ENCODE measurements at regions not wholly inside any gene's neighbourhood (a gene's known extent, or its start where the extent isn't known, plus 50 kb on each side); places are given as distances from the start of the nearest gene placed in this dataset.
"Not testable (repeated sequence)": the region's sequence is repeated elsewhere in the genome, so short reads cannot be mapped to it uniquely, and the experiment has no call there.

DNA sequence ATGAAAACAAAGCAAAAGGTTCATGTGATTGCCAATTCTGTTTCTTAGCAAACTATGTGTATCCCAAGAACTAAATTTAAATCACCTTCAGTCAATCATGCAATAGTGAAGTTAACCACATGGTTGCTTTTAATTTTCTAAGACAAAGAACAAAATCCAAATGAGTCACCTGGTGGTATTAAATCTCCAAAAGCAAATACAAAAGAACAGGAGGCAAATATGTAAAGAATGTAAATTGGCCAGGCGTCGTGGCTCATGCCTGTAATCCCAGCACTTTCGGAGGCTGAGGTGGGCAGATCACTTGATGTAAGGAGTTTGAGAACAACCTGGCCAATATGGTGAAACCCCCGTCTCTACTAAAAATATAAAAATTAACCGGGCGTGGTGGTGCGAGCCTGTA is 54.2 kb upstream of the PIK3R4 start:
- DNase-seq = no peak

DNA sequence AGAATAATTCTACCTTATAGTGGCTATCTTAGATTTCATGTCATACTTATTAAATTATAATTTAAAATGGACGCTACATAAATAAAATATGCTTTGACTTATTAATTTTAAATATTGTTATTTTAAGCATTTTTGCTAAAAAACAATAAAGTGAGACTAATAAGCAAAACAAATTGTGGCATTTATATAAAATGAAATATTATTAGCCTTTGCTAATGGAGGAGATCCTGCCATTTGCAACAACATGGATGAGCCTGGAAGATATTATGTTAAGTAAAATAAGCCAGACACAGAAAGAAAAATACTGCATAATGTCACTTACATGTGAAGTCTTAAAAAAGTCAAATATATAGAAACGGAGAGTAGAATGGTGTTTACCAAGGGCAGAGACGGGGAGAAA is 54.8 kb upstream of the PIK3R4 start:
- no peak for DNase-seq

DNA sequence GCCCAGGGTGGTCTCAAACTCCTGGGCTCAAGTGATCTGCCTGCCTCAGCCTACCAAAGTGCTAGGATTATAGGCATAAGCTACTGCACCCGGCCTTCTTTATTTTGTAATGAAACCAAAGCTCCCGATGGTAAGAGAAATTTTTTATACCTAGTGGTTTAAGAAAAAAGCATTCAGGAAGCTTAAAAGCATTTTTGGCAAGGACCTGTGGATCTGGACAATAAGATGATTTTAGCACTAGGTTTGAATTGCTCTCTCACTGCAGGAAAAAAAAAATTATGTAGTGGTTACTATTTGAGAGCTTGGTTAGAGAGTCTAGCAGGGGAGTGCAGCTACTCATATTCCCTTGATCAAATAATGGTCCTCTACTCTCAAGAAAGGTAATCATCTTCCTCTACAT is 64.9 kb upstream of the PIK3R4 start:
- DNase-seq = peak; percentile 97

DNA sequence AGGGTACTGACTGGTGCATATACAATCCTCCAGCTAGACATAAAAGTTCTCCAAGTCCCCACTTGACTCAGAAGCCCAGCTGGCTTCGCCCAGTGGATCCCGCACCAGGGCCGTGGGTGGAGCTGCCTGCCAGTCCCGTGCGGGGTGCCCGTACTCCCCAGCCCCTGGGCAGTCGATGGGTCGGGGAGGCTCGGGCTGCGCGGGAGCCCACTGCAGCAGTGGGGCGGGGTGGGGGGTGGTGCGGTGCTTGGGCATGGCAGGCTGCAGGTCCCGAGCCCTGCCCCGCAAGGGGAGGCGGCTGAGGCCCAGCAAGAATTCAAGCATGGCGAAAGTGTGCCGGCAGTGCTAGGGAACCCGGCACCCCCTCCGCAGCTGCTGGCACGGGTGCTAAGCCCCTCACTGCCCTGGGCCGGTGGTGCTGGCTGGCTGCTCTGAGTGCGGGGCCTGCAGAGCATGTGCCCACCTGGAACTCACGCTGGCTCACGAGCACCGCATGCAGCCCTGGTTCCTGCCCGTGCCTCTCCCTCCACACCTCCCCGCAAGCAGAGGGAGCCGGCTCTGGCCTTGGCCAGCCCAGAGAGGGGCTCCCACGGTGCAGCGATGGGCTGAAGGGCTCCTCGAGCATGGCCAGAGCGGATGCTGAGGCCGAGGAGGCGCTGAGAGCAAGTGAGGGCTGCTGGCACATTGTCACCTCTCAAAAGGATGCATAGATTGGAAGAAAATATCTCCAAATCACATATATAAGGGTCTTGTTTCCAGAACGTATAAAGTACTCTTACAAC is 68.3 kb upstream of the PIK3R4 start:
- DNase-seq = no peak

DNA sequence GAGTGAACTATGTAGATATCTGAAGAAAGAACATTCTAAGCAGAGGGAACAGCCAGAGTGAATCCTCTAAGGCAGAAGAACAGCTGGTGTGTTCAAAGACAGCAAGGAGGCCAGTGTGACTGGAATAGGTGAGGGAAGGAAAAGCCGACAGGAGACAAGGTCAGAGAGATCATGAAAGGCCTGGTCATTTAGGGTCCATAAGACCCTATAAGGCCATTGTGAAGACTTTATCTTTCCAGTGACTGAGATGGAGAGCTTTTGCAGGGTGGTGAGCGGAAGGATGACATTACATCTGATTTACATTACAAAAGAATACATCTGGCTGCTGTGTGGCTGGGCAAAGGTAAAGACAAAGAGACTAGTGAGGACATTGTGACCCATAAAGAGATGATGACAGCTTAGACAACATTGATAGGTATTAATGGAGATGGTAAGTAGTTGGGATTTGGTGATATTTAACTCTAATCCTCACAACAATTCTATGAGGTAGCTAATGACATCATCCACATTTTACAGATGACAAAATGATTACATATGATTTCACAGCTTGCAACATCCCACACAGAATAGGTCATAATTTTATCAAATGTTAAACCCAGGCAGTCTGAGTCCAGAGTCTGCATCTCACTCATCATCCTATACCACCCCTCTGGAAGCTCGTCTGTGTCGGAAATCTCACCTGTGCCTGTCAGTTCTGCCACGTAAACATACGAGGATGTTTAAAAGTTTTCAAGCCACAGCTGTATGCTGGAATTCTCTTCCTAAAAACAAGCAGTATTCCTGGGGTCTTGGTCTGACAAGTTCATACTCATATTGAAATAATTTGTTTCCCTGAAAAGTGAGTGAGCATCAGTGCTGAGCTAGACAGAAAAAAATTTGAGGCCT is 70.2 kb upstream of the PIK3R4 start:
- DNase-seq = no peak

DNA sequence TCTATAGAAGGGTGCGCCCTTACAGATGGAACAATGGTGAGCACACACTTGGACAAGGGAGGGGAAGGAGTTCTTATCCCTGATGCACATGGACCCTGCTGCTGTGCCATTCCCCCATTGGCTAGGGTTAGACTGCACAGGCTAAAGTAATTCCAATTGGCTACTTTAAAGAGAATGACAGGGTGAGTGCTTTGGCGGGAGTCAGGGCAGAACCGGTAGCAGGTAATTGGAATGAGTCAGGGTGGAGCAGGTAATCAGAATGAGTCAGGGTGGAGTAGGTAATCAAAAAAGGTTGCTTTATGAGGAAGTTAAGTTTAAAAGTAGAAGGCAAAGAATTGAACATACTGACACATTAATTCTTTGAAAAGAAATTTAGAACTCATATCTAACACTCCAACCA is 71.4 kb upstream of the PIK3R4 start:
- not testable (repeated sequence) for DNase-seq

DNA sequence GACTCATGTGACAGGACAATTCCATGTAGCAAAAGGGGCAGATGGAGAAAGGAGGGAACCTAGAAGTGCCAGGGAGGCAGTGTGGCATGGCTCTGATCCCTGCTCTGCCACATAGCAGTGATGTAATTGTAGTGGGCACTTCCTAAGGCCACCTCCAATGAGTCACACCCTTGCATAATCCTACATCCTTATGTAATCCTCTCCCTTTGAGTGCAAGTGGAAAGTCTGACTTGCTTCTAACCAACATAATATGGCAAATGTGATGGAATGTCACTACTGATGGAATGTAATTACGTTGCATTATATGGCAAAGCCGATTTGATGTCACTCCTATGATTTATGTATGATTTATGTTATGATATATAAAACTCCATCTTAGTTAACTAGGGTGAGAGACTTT is 72.9 kb upstream of the ATP2C1 start:
- DNase-seq = no peak

DNA sequence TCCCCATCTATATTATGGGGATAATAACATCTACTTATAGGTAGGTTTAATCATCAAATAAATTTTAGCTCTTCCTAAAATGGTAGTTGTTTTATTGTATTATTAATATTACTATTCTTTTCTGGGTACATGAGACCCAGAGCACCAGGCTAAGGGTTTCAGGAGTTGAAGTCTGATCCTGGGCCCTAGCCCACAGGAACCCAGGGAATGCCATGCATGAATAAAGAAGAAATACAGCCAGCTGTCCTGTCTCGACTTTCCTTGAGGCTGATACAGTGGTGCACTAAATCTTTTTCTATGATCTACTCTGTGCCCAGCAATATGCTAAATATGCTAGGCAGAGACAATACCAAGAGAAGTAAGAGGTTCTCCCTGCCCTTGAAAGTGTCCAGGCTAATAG is 72.1 kb upstream of the ATP2C1 start:
- no peak for DNase-seq

DNA sequence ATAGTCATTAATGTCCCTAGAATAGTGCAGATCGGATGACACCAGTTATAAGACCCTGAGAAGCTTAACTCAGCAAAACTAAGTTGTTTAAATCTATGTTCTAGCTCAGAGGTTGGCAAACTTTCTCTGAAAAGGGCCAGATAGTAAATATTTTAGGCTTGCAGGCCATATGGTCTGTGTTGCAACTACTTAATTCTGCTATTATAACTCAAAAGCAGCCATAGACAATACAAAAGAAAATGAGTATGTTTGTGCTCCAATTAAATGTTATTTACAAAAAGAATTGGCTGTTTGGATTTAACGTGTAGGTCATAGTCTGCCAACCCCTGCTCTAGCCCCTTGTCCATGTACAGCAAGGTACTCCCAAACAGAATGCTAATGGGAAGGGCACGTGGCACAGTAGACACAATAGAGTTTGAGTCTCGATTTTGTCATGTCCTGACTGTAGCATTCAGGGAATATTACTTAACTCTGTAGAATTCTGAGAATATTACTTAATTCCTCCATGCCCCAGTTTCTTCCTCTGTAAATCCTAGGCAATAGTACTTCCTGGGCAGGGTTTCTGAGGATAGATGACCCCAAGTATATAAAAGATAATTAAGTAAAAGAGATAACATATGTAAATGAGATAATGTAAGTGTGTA is 70.5 kb upstream of the ATP2C1 start:
- no peak for DNase-seq

DNA sequence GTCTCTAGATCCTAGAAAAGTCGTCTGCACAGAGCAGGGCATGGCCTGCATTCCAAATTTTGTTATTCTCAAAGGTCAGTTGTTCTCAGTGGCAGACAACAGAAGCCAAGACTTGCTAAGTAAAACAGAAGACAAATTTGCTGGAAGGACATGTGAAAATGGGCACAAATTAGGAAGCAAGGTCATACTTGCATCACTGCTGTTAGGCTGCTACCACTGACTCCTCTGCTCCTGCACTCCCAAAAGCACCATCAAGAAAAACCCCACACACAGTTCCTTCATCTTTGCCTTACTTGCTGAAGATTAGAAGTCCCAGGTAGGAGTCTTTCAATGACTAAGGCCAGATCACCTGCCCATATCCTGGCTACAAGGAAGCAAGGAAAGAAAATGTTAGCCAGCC is 69.9 kb upstream of the ATP2C1 start:
- DNase-seq = no peak

DNA sequence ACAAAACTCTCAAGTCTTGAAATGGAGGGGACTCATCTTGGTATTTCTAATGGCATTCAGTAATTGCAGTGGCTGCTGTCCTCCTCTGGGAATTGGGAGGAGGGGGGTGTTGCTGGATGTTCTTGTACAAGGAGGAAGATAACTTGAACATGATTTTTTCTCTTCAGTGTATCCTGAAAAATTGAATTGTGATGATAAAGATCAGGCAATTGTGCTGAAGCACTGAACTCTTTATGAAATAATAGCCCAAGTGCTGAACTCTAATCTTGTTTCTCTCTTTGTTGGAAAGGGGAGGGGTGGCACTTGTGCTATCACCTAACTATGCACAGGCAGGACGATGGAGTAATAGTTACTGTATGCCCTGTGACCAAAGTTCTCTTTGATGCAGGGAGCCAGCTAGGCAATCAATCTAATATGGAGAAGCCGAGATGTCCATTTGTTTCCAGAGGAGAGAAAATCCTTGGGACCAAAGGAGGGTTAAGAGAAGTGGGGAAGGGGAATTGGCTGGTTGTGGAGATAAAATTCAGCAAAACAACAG is 68.1 kb upstream of the ATP2C1 start:
- DNase-seq = no peak

DNA sequence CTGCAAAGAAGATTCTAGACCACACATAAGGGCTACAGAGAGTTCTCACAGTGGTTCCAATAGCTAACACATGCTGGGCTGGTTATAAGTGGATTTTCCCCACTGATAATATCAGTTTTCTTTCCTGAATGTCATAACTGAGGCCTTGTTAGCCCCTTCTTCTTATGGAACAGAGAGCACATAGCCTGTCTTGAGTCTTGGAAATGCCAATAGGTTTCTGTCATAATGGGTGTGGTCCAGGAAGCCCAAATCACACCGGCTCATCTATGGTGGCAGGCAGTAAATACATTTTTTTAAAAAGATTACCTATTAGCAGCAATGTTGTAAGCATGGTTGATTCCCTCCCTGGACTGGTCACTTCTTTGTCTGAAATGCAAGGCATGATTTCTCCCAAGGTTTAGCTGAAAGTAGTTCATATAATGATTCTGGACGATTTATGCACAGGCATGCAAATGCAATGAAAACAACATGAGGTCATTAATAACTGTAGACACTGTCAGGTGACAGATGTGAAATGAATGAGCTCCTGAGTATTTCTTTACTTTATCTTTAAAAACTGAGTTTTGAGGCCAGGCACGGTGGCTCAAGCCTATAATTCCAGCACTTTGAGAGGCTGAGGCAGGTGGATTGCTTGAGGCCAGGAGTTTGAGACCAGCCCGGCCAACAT is 67.2 kb upstream of the ATP2C1 start:
- no peak for DNase-seq

DNA sequence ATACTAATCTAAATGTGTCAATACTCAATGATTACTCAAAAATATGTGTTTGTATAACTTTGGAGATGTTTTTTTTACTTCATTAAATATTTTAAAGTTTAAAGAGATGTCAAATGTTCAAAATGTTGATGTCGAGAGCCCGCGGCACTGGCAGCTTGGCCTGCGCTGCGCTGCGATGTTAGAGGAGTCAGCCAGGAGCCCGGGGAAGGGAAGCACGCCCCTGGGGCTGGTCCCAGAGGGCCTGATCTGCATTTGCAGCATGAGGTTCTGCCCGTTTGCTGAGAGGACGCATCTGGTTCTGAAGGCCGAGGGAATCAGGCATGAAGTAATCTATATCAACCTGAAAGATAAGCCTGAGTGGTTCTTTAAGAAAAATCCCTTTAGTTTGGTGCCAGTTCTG is 66.4 kb upstream of the ATP2C1 start:
- DNase-seq = no peak

DNA sequence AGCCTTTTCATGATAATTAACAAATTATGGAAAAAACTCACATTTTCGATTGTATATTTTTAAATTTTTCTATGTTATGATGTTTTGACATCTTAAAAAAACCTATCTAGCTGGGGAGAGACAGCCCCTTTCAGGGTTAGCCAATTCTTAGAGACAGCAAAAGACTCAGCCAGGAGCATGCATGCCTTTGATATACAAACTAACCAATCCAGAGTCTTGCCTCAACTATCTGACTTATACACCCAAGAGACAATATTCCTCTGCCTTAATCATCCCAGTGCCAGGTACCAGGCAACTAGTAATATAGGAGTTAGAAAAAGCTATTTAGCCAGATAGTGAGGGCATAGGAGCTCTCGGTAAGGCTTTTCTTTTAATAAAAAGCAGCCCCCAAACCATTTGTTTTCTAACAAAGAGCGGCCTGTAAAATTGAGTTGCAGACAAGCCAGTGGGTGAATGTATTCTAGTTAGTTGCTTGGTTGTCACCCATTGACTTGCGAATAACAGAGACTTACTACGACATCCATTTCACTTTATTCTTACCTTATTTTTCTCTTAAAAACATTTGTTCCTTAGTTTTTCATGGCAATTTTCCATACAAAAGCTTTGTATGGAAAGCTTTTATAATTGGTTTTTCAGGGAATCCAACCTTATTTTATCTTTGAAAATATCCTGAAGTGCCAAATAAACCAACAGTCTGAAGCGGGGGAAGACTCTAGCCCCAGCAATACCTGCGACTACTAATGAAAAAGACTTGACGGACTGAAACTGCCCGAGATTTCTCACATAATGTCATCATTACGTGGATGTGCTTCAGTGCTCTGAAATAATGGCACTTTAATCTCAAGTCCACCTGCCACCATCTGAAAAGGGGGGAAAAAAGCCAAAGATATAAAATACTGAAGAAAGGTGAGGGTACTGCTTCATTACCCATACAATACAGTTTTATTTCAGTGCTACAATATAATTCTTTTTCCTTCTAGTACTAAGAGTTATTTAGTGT is 64.6 kb upstream of the ATP2C1 start:
- DNase-seq = peak; percentile 35

DNA sequence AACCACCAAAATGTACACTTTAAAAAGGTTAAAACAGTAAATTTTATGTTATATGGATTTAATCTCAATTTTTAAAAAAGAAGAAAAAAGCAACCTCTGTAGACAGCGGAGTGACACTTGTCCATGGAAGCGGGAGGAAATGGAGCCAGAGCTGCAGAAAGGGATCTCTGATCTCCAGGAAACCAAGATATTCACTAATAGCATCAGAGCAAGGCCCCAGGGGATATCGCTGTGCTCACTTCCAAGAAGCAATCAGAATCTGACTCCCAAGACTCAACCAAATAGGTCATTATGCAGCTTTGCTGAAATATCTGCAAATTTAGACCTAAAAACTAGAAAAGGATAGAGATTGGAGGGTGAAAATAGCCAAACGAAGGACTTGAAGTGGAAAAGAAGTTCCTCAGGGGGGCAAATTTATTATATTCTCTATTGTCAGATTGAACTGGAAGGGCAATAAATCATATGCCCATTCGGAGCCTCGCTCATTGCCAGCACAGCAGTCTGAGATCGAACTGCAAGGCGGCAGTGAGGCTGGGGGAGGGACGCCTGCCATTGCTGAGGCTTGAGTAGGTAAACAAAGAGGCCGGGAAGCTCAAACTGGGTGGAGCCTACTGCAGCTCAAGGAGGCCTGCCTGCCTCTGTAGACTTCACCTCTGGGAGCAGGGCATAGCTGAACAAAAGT is 62.0 kb upstream of the ATP2C1 start:
- DNase-seq = no peak

DNA sequence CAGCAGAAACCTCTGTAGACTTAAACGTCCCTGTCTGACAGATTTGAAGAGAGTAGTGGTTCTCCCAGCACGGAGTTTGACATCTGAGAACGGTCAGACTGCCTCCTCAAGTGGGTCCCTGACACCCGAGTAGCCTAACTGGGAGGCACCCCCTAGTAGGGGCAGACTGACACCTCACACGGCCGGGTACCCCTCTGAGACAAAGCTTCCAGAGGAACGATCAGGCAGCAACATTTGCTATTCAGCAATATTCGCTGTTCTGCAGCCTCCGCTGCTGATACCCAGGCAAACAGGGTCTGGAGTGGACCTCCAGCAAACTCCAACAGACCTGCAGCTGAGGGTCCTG is 61.5 kb upstream of the ATP2C1 start:
- DNase-seq = not testable (repeated sequence)

DNA sequence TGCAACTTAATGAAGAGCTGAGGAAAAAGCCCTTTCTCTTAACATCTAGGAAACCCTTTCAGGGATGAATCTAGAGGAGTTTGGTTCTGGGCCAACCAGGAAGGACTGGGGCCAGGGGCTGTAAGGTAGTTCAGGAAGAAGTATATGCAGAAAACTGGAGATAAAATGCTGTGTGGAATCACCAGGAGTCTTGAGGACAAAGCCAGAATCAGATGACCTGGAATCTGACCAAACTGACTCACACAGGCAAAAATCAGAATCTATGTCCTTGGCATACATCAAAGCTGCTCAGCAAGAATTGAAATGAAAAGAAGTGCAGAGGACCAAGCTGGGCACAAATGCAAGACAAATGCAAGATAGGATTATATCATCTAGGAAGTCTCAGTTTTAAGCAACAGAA is 59.4 kb upstream of the ATP2C1 start:
- no peak for DNase-seq

DNA sequence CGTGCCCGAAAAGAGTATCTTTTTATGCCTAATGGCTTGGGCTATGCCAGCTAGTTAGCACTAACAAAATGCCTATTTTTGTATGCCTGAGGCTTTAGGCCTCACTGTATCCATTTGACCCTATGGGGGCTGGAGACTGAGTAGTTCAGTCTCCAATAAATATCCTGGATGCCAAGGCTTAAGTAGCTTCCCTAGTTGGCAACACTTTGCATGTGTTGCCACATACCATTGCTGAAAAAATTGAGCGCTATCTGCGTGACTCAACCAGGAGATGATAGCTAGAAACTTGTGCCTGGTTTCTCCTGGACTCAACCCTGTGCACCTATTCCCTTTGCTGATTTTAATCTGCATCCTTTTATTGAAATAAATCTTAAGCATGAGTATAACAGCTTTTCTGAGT is 58.4 kb upstream of the ATP2C1 start:
- no peak for DNase-seq

DNA sequence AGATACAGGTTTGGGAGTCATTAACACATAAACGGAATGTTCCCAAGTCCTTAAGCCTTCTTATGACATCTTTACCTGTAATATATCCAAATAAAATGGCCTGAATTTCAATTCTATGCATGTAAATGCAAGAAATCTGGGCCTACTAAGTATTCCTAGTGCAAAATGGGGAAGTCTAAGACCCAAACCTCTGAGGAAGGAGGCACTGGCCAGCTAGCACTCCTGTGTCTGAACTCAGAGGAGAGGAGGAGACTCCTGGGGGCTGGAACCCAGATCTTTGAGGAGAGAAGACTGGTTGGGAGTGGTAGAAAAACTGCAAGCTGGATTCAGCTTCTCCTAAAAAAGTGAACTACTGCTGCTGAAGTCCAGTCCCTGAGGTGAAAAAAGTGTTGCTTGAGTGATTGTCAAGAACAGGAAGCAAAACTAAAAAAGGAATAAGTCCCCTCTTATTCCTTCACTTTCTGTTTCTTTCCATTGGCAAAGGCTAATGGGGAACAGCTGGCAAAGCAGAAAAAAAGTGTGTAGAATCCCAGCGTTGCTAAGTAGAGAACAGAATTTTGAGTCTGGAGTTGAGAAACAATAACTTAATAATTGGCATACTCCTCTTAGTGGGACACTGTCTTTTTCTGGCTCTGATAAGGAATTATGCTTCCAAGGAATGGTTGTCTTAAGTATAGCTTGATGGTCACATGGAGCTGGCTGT is 54.8 kb upstream of the ATP2C1 start:
- no peak for DNase-seq

DNA sequence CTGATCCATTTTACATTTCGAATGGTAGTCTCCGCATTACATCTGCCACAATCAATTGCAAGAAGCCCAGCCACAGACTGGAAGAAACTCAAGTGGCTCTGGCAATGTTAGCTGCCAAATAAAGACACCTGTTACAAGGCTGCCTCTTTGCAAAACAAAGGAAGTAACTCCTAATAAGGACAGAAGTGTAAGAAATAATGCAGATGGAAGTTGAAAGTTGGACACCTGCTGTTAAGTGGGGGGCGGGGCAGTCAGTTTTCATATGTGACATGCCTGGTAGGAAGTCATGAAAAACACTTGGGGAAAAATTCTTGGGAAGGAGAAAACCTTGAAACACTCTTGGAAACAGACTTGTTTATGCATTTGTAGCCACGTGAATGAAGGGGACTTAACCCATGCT is 54.1 kb upstream of the ATP2C1 start:
- peak; percentile 61 for DNase-seq

DNA sequence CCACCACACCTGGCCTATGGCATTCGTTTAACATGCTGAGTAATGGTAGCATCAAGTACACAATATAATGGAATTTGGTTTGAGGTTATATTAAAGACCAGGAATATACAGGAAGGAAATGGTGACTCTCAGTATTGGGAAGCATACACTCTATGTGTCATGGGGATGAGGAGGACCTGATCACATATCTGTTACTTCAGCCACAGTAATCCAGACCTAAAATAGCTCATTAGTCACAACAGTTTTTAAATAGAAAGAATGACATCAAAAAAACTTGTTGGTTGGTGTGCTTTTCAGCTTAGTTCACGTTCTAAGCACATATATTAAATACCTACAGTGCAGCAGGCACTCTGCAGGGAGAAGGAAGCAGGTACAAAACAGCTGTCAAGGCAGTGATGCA is 52.5 kb upstream of the ATP2C1 start:
- no peak for DNase-seq

Measured in NCI-H1436 treated with DMSO at 0.1 percent for 48 hours (cell line).